KBM-7 (cell line): ENCODE measurements at regions not wholly inside any gene's neighbourhood (a gene's known extent, or its start where the extent isn't known, plus 50 kb on each side); places are given as distances from the start of the nearest gene placed in this dataset.
A peak's percentile ranks its signal among the peaks of the same experiment; 100 is the strongest.
"Not testable (repeated sequence)": the region's sequence is repeated elsewhere in the genome, so short reads cannot be mapped to it uniquely, and the experiment has no call there.

Experiments
- DNase-seq: peaks from one replicate; pipeline ENCODE4 v3.0.0-alpha.2; 2015
- in situ Hi-C: fragments of 300-500 bp; cut with MboI; formaldehyde crosslinking; loops from 2 replicates; pipeline ENCODE4 v1.14.3; 2020; ENCODE audit warnings: low sequenced_read_pairs, low pct_unique_long_range_greater_than_20kb, mixed read lengths

- in situ Hi-C loops, result no loop called here
- DNase-seq, result no peak
Observed at GRCh38 chr18:75745147-75745546, 317.6 kb upstream of the SMIM21 start.

GRCh38 chr18:75742516-75742915 lies 315.0 kb upstream of the SMIM21 start:
- DNase-seq, result no peak
- in situ Hi-C loops, result no loop called here

- in situ Hi-C loops, result no loop called here
- no peak for DNase-seq
Observed at GRCh38 chr18:75739682-75740081, 312.2 kb upstream of the SMIM21 start.

- in situ Hi-C loops, result no loop called here
- DNase-seq, result no peak
Observed at GRCh38 chr18:75735291-75735690, 307.8 kb upstream of the SMIM21 start.

GRCh38 chr18:75730249-75730648 lies 302.7 kb upstream of the SMIM21 start:
- DNase-seq, result no peak
- in situ Hi-C loops, result no loop called here

GRCh38 chr18:75728621-75729020 lies 301.1 kb upstream of the SMIM21 start:
- in situ Hi-C loops, result no loop called here
- DNase-seq, result no peak

- in situ Hi-C loops, result no loop called here
- peak; percentile 68 for DNase-seq
Observed at GRCh38 chr18:75727456-75727855, 300.0 kb upstream of the SMIM21 start.

- DNase-seq, result no peak
- in situ Hi-C loops, result no loop called here
Observed at GRCh38 chr18:75723521-75724340, 296.2 kb upstream of the SMIM21 start.

GRCh38 chr18:75714766-75715165 lies 287.3 kb upstream of the SMIM21 start:
- DNase-seq, result peak; percentile 52
- in situ Hi-C loops, result no loop called here

GRCh38 chr18:75712124-75712867 lies 284.8 kb upstream of the SMIM21 start:
- in situ Hi-C loops, DNase-seq: not testable (repeated sequence)

GRCh38 chr18:75700561-75700960 lies 273.1 kb upstream of the SMIM21 start:
- in situ Hi-C loops, result no loop called here
- DNase-seq, result no peak

GRCh38 chr18:75698861-75699260 lies 271.4 kb upstream of the SMIM21 start:
- in situ Hi-C loops, result no loop called here
- no peak for DNase-seq

- no peak for DNase-seq
- in situ Hi-C loops, result no loop called here
Observed at GRCh38 chr18:75697493-75697892, 270.0 kb upstream of the SMIM21 start.

- DNase-seq, result no peak
- in situ Hi-C loops, result no loop called here
Observed at GRCh38 chr18:75696391-75696790, 268.9 kb upstream of the SMIM21 start.

- DNase-seq, result no peak
- in situ Hi-C loops, result no loop called here
Observed at GRCh38 chr18:75694292-75694691, 266.8 kb upstream of the SMIM21 start.

GRCh38 chr18:75691483-75691882 lies 264.0 kb upstream of the SMIM21 start:
- in situ Hi-C loops, result no loop called here
- DNase-seq, result no peak

- in situ Hi-C loops, DNase-seq: not testable (repeated sequence)
Observed at GRCh38 chr18:75690283-75690682, 262.8 kb upstream of the SMIM21 start.

GRCh38 chr18:75687626-75688025 lies 260.1 kb upstream of the SMIM21 start:
- in situ Hi-C loops, result no loop called here

GRCh38 chr18:75683426-75683825 lies 255.9 kb upstream of the SMIM21 start:
- no peak for DNase-seq
- in situ Hi-C loops, result no loop called here

More at GRCh38 chr18:75687626-75688025, 260.1 kb upstream of the SMIM21 start:
- DNase-seq, result no peak

- in situ Hi-C loops, result no loop called here
- no peak for DNase-seq
Observed at GRCh38 chr18:75681538-75682115, 254.1 kb upstream of the SMIM21 start.
